Activated naive CD8-positive, alpha-beta T cell treated with anti-CD3 and anti-CD28 coated beads for 36 hours (primary cell): ENCODE measurements at regions not wholly inside any gene's neighbourhood (a gene's known extent, or its start where the extent isn't known, plus 50 kb on each side); places are given as distances from the start of the nearest gene placed in this dataset.
"Not testable (repeated sequence)": the region's sequence is repeated elsewhere in the genome, so short reads cannot be mapped to it uniquely, and the experiment has no call there.

Experiments
- DNase-seq: peaks from one replicate; pipeline ENCODE4 v3.0.0; 2021
- H3K27ac Mint-ChIP-seq: one replicate; pipeline ENCODE4 v1.8.0; 2022; ENCODE audit warnings: mild to moderate bottlenecking, moderate library complexity, mixed read lengths
- H3K27me3 Mint-ChIP-seq: one replicate; pipeline ENCODE4 v1.8.0; 2022; ENCODE audit warnings: mild to moderate bottlenecking, mixed read lengths
- H3K36me3 Mint-ChIP-seq: one replicate; pipeline ENCODE4 v1.8.0; 2021; ENCODE audit warnings: mild to moderate bottlenecking, mixed read lengths
- H3K4me1 Mint-ChIP-seq: one replicate; pipeline ENCODE4 v1.8.0; 2021; ENCODE audit warnings: mixed read lengths
- H3K4me3 Mint-ChIP-seq: one replicate; pipeline ENCODE4 v1.8.0; 2022; ENCODE audit warnings: mild to moderate bottlenecking, moderate library complexity, mixed read lengths
- H3K9me3 Mint-ChIP-seq: one replicate; pipeline ENCODE4 v1.8.0; 2022; ENCODE audit warnings: mixed read lengths

- Mint-ChIP-seq H3K36me3 (no peaks in the 10 kb centered on the region), H3K4me1 (no peaks in the 10 kb centered on the region), H3K27ac (no peak overlapping the region), H3K4me3 (no peak overlapping the region), H3K9me3 (no peaks in the 10 kb centered on the region), H3K27me3 (no peaks in the 10 kb centered on the region)
- no peak for DNase-seq
These were observed 291.5 kb upstream of the CCDC179 start for GRCh38 chr11:23151819-23152218.

GRCh38 chr11:23155503-23155902 is 295.2 kb upstream of the CCDC179 start:
- Mint-ChIP-seq H3K27me3 (no peaks in the 10 kb centered on the region), H3K27ac (no peak overlapping the region), H3K4me3 (no peak overlapping the region), H3K4me1 (no peaks in the 10 kb centered on the region), H3K9me3 (no peaks in the 10 kb centered on the region), H3K36me3 (no peaks in the 10 kb centered on the region)
- no peak for DNase-seq

- Mint-ChIP-seq H3K36me3 (no peaks in the 10 kb centered on the region), H3K4me1 (no peaks in the 10 kb centered on the region), H3K27ac (no peak overlapping the region), H3K27me3 (no peaks in the 10 kb centered on the region), H3K4me3 (no peak overlapping the region), H3K9me3 (no peaks in the 10 kb centered on the region)
- DNase-seq: no peak
These were observed 303.7 kb upstream of the CCDC179 start for GRCh38 chr11:23164022-23164421.

GRCh38 chr11:23166376-23166775 is 306.1 kb upstream of the CCDC179 start:
- no peaks in the 10 kb centered on the region for H3K9me3 Mint-ChIP-seq
- no peaks in the 10 kb centered on the region for H3K4me1 Mint-ChIP-seq
- no peak overlapping the region for H3K4me3 Mint-ChIP-seq
- H3K27ac Mint-ChIP-seq: no peak overlapping the region
- DNase-seq: no peak
- H3K36me3 Mint-ChIP-seq: no peaks in the 10 kb centered on the region
- no peaks in the 10 kb centered on the region for H3K27me3 Mint-ChIP-seq

- Mint-ChIP-seq H3K4me3 (no peak overlapping the region), H3K27ac (no peak overlapping the region), H3K9me3 (no peaks in the 10 kb centered on the region), H3K36me3 (no peaks in the 10 kb centered on the region), H3K27me3 (no peaks in the 10 kb centered on the region), H3K4me1 (no peaks in the 10 kb centered on the region)
- no peak for DNase-seq
These were observed 319.3 kb upstream of the CCDC179 start for GRCh38 chr11:23179609-23180008.

GRCh38 chr11:23181022-23181807 is 320.9 kb upstream of the CCDC179 start:
- H3K4me3 Mint-ChIP-seq: no peak overlapping the region
- no peak for DNase-seq
- H3K9me3 Mint-ChIP-seq: no peaks in the 10 kb centered on the region
- no peaks in the 10 kb centered on the region for H3K36me3 Mint-ChIP-seq
- H3K4me1 Mint-ChIP-seq: no peaks in the 10 kb centered on the region
- no peaks in the 10 kb centered on the region for H3K27me3 Mint-ChIP-seq
- no peak overlapping the region for H3K27ac Mint-ChIP-seq

- H3K4me1 Mint-ChIP-seq: no peaks in the 10 kb centered on the region
- no peaks in the 10 kb centered on the region for H3K27me3 Mint-ChIP-seq
- no peaks in the 10 kb centered on the region for H3K9me3 Mint-ChIP-seq
- H3K36me3 Mint-ChIP-seq: no peaks in the 10 kb centered on the region
- H3K27ac Mint-ChIP-seq: no peak overlapping the region
- DNase-seq: no peak
- no peak overlapping the region for H3K4me3 Mint-ChIP-seq
These were observed 332.0 kb upstream of the CCDC179 start for GRCh38 chr11:23192256-23192655.

GRCh38 chr11:23201936-23202522 is 341.8 kb upstream of the CCDC179 start:
- no peak overlapping the region for H3K27ac Mint-ChIP-seq
- no peak overlapping the region for H3K4me3 Mint-ChIP-seq

GRCh38 chr11:23202611-23203010 is 342.3 kb upstream of the CCDC179 start:
- no peak overlapping the region for H3K27ac Mint-ChIP-seq
- no peak for DNase-seq
- H3K4me3 Mint-ChIP-seq: no peak overlapping the region
- no peaks in the 10 kb centered on the region for H3K4me1 Mint-ChIP-seq
- H3K27me3 Mint-ChIP-seq: no peaks in the 10 kb centered on the region
- H3K36me3 Mint-ChIP-seq: peaks cover 4% of the 10 kb centered on the region
- H3K9me3 Mint-ChIP-seq: peaks cover 18% of the 10 kb centered on the region

More at GRCh38 chr11:23201936-23202522, 341.8 kb upstream of the CCDC179 start:
- H3K36me3 Mint-ChIP-seq: peaks cover 4% of the 10 kb centered on the region
- DNase-seq: no peak
- no peaks in the 10 kb centered on the region for H3K4me1 Mint-ChIP-seq
- H3K27me3 Mint-ChIP-seq: no peaks in the 10 kb centered on the region
- H3K9me3 Mint-ChIP-seq: peaks cover 20% of the 10 kb centered on the region

- Mint-ChIP-seq H3K9me3 (peaks cover 7% of the 10 kb centered on the region), H3K27me3 (no peaks in the 10 kb centered on the region), H3K27ac (no peak overlapping the region)
These were observed 345.0 kb upstream of the CCDC179 start for GRCh38 chr11:23205156-23205871.

GRCh38 chr11:23206741-23207336 is 346.6 kb upstream of the CCDC179 start:
- Mint-ChIP-seq H3K27me3 (no peaks in the 10 kb centered on the region), H3K4me1 (no peaks in the 10 kb centered on the region), H3K9me3 (peaks cover 5% of the 10 kb centered on the region), H3K4me3 (no peak overlapping the region), H3K36me3 (no peaks in the 10 kb centered on the region), H3K27ac (no peak overlapping the region)
- no peak for DNase-seq

More at GRCh38 chr11:23205156-23205871, 345.0 kb upstream of the CCDC179 start:
- no peak for DNase-seq
- peaks cover 1% of the 10 kb centered on the region for H3K36me3 Mint-ChIP-seq
- H3K4me3 Mint-ChIP-seq: no peak overlapping the region
- no peaks in the 10 kb centered on the region for H3K4me1 Mint-ChIP-seq

GRCh38 chr11:23211221-23211620 is 350.9 kb upstream of the CCDC179 start:
- H3K36me3 Mint-ChIP-seq: no peaks in the 10 kb centered on the region
- peaks cover 2% of the 10 kb centered on the region for H3K9me3 Mint-ChIP-seq
- no peak overlapping the region for H3K27ac Mint-ChIP-seq
- no peaks in the 10 kb centered on the region for H3K4me1 Mint-ChIP-seq
- no peaks in the 10 kb centered on the region for H3K27me3 Mint-ChIP-seq
- H3K4me3 Mint-ChIP-seq: no peak overlapping the region
- DNase-seq: no peak

- Mint-ChIP-seq H3K27ac (no peak overlapping the region), H3K36me3 (no peaks in the 10 kb centered on the region), H3K27me3 (no peaks in the 10 kb centered on the region), H3K4me3 (no peak overlapping the region), H3K4me1 (no peaks in the 10 kb centered on the region), H3K9me3 (peaks cover 12% of the 10 kb centered on the region)
- no peak for DNase-seq
These were observed 352.5 kb upstream of the CCDC179 start for GRCh38 chr11:23212807-23213206.

GRCh38 chr11:23217072-23217471 is 356.8 kb upstream of the CCDC179 start:
- no peak overlapping the region for H3K4me3 Mint-ChIP-seq
- H3K4me1 Mint-ChIP-seq: no peaks in the 10 kb centered on the region
- no peaks in the 10 kb centered on the region for H3K36me3 Mint-ChIP-seq
- no peak overlapping the region for H3K27ac Mint-ChIP-seq
- no peak for DNase-seq
- H3K9me3 Mint-ChIP-seq: peaks cover 20% of the 10 kb centered on the region
- H3K27me3 Mint-ChIP-seq: no peaks in the 10 kb centered on the region

GRCh38 chr11:23220086-23220485 is 359.8 kb upstream of the CCDC179 start:
- H3K4me3 Mint-ChIP-seq: not testable (repeated sequence)

More at GRCh38 chr11:23220086-23220485, 359.8 kb upstream of the CCDC179 start:
- peaks cover 20% of the 10 kb centered on the region for H3K9me3 Mint-ChIP-seq
- H3K36me3 Mint-ChIP-seq, H3K27ac Mint-ChIP-seq, H3K27me3 Mint-ChIP-seq, DNase-seq, H3K4me1 Mint-ChIP-seq: not testable (repeated sequence)
